Hepatic stellate cell (primary cell): ENCODE measurements at regions not wholly inside any gene's neighbourhood (a gene's known extent, or its start where the extent isn't known, plus 50 kb on each side); places are given as distances from the start of the nearest gene placed in this dataset.
"Not testable (repeated sequence)": the region's sequence is repeated elsewhere in the genome, so short reads cannot be mapped to it uniquely, and the experiment has no call there.

ENCODE experiments used
- DNase-seq: peaks from one replicate; pipeline ENCODE4 v3.0.0; 2011; ENCODE audit warnings: low spot score

DNA sequence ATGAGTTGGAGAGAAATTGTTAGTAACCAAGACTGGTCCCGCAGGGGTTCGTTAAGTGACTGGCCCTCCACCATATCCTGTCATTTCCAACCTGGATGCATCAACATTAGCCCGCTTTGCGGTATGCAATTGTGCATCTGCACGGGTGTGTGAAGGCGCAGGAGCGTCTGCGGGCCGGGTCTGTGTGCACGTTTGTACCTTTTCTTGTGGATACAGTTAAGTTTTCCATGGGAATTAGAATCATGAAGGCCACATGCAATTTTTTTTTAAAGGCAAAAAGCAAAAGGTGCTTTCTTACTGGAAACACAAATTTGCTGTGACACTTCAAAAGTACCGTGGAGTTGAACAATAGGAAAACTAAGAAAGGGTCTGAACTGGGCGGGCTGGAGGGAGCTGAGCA lies 355.4 kb upstream of the ZFHX3 start:
- no peak for DNase-seq

DNA sequence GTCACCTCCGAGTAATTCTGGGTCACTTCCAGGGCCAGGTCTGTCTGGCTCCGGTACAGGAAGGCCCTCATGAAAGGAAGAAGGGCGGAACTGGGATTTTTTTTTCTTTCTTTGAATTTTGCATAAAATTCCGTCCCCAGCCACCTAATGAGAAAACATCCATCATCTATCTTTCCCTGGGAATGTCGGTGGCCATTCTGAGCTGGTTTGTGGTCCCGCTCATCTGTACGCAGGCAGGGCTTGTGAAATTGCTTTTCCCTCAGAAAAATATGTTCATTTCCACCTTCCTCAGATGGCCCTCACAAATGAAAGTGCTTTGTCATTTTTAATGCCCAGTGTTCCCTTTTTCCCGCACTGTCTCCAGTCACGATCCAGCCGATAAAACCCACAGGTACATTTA lies 353.0 kb upstream of the ZFHX3 start:
- DNase-seq = no peak

DNA sequence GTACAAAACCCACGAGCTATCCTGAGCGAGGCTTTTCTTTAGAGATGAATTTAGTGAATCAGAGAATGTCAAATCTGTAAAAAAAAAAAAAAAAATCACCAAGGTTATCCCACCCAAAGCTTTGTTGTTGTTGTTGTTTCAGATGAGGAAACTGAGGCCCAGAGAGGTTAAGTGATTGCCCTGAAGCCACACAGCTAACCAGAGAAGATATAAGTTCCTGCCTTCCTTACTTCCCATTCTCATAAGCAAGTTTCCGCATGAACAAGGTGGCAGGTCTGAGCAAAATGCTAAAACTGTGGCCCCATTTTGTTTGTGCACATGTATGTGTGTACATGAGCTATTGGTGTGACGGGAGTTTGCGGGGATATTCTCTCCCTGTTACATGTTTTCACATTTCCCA lies 352.1 kb upstream of the ZFHX3 start:
- no peak for DNase-seq

DNA sequence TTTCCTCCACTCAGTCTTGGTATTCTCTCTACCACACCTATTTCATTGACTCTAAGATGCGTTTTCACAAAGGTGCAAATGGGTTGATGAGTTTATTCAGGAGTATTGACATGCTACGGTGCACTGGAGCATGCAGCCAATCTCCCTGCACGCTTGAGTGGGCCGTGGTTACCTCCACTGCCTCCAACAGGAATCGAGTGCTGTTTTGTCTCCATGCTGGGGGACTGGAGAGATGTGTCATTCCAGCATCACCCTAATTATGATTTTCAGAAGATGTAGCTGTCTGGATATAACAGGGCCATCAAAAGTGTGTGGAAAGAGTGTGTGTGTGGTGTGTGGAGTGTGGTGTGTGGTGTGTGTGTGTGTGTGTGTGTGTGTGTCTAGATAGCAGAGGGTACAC lies 351.6 kb upstream of the ZFHX3 start:
- DNase-seq = no peak

DNA sequence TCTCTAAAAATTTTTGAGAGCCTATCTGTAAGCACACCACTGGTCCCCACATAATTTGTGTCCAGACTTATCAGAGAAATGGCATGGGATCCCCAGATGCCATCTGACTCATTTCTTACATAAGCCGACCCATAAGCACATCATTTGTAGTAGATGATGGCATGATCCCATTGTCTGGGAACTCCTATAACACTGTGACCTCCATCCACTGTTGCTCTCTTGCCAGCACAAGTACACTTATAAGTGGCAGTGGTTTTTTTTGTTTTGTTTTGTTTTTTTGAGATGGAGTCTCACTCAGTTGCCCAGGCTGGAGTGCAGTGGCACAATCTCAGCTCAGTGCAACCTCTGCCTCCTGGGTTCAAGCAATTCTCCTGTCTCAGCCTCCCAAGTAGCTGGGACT lies 350.7 kb upstream of the ZFHX3 start:
- DNase-seq = not testable (repeated sequence)

DNA sequence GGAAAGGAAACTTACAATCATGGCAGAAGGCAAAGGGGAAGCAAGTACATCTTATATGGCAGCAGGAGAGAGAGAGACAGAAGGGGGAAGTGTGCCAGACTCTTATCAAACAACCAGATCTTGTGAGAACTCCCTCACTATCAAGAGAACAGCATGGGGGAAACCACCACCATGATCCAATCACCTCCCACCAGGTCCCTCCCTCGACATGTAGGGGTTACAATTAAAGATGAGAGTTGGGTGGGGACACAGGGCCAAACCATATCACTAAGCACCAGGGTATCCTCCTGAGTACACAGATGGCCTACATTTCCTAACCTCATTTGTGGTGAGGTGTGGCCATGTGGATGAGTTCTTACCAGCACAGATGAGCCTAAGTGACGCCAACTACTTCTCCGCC lies 348.6 kb upstream of the ZFHX3 start:
- no peak for DNase-seq

DNA sequence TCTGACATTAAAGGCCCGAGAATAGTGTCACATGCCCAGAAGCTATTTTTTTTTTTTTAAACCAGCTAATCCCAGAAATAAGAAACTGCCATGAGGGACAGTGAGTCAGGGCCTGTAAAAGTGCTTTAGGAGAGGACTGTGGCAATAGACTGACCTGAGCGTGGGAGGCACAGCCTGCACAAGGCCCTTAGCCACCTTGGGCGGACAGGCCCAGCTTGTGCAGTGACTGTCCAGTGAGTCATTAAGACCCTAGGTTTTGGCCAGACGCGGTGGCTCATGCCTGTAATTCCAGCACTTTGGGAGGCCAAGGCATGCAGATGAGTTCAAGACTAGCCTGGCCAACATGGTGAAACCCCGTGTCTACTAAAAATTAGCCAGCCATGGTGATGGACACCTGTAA lies 343.0 kb upstream of the ZFHX3 start:
- no peak for DNase-seq

DNA sequence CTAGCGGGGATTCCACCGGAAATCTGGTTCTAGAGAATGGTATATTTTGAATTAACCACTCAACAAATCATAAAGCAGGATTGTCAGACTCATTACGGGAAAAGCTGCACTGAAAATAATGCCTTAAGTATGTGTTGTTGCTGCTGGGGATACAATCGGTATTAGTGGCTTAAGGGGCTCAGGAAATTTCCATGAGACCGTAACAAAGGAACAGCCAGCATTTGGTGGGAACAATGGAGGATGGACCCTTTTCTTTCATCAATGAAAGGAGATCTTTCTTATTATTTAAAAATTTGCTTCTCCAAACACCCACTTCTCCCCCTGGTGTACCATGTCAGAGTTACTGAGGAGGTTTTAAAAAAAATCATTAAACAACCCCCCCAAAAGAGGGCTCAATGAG lies 342.6 kb upstream of the ZFHX3 start:
- no peak for DNase-seq

DNA sequence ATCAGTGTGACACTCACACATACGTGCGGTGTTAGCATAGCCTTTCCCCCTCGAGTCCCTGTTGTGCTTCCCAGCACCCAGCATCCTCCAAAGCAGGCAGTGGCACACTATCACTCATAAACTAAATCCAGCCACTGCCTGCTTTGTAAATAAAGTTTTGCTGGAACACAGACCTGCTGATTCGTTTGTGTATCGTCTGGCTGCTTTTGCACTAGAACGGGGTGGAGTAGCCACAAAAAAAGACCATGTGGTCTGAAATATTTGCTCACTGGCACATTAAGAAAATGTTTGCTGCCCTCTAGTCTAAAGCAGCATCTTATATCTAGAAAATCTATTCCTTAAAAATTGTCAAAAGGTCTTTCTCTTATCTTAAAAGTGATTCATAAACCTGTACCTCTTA lies 341.2 kb upstream of the ZFHX3 start:
- no peak for DNase-seq

DNA sequence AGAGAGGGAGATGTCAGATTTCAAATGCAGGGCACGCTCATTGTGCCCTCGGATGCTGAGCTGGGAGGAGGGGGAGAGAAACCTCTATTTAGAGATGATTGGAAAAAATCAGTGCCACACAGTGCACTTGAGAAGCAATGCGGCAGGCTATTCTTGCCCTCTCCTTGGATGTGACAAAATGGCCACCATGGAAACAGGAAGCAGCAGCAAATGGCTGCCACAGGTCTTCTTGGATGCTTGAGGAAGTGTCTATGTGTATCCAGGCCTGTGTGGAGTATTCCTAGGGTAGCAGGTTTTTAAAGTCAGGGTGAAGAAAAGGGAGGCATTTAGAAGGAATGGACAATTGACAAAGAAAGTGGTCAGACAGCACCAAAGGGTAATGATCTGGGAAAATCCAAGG lies 340.1 kb upstream of the ZFHX3 start:
- DNase-seq = no peak

DNA sequence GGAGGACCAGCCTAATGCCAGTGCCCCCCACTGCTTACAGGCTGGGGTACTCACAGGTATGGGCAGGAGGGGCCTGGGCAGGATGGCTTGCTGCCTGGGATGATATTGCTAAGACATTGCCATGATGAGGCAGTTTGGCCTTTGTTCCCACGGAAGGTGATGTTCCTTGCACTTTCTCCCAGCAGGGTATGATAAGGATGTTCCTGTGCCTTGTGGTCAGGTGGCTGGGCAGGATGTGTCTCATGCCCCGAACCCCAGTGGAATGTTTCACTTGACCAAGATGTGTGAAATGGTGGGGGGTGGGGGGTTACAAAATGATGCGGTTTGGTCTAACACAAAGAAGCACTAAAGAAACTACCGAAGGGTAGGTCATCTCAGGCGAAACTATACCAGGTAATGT lies 337.8 kb upstream of the ZFHX3 start:
- DNase-seq = no peak

DNA sequence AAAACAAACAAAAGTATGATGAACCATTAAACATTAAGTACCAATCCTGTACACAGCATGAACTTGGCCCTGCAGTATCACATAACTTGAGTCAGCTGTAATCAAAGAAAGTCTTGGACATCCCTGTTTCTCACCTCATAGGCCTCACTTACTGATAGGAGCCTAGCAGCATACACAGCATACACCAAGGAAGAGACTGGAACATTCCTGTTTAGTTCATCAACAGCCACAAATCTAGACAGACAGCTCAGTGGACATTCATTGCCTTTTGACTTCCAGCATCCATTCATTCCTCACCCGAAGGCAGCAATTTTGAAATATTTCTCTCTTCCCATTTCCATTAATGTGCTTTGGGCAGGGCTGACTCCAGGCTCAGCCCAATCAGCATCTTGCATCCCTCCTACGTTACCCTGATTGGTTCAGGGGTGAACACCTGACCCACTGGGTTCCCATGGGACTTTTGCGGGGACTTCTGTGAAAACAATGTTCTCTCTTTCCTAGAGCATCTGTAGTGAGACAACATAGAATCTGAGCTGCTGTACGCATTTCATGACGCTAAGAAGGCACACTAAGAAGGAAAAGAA lies 336.7 kb upstream of the ZFHX3 start:
- DNase-seq = no peak

DNA sequence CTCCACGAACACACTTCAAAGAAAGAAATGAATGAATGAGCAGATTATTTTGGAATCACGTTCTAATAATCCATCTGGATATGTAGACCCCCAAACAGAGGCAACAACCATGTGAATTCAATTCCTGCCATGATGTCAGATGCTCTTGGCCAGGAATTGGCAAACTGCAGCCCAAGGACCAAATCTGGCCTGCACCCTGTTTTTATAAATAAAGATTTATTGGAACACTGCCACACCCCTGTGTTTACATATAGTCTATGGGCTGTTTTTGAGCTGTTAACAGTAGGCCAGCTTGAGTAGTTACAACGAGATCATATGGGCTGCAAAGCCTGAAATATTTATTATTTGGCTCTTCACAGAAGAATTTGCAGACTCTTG lies 336.0 kb upstream of the ZFHX3 start:
- no peak for DNase-seq

DNA sequence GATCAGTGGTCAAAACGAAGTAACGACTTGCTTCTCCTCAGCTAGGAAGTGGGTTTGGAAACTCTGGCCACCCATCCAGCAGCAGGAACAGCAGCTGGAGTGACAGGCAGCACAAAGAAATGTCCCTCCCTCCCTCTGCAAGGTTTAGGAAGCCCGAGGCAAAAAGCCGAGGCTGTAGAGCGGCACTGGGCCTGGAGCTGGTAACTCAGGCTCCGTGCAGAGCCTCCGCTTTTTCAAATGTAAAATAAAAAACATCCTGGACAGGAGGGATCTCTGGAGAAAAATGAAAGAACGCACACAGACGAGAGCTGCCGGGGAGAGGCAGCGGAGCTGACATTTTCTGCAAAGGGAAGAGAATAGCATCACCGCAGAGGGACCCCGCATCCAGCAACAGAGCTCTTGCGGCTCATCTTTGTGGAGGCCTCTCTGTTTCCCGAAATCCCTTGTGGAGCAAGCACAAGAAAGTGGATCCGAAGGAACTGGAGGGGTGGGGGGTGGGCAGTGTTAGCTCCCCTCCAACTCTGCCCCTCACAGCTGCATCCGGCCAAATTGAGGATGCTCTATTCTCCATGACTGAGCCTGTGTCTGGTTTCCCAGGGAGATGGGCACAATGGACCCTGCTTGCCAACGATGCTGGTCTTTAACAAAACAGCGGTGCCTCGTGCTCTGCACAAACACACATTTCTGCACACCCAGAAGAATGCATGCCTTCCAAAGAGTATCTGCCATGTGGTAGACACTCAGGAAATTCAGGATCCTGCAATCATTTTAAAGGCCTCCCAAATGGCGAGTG lies 335.5 kb upstream of the ZFHX3 start:
- DNase-seq = no peak

DNA sequence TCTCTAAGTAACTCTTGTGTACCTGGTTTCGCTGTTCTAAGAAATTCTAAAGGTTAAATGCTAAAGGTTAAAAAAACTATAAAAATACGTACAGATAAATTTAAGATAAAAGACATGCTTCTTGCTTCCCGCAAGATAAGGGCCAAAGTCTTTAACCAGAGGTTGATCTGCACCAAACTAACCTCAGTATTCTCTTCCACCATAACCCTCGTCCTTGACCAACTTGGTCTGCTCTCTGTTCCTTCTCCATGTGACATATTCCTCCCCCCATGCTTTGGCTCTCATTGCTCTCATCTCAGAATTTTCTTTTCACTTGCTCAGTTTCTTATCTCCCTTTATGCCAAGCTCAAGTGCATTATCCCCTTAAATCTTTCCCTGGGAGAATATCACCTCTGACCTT lies 330.5 kb upstream of the ZFHX3 start:
- DNase-seq = no peak

DNA sequence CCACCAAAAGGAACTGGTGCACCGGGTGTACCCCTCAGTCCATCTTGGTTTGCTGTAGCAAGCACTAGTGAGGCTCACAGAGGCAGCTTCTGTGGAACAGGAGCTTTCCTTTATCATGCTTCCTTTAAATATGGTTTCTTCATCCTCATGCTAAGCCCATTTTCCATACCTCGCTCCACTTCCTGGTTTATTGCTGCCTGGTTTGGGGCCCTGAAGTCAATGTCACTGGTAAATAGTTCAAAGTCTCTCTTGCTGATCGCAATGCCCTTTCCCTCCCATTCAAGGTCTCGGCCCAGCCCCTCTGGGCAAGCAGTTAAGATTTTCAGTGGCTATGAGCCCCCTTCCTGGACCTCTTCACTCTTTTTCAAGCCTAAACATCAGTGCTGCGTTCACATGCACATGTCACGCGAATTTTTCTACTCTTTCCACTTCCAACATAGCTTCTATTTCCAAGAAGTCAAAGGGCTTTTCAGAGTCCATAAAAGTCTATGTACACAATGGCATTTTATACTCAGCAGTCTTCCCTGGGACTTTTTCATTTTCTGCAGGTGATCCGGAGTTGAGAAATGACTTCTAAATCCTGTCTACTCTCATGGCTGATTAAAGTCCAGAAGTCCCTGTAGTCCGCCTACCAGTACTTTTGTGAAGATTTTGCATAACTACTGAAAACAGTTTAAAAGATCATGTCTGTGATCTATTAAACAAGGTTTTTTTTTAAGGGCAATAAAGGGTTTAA lies 323.8 kb upstream of the ZFHX3 start:
- DNase-seq = no peak

DNA sequence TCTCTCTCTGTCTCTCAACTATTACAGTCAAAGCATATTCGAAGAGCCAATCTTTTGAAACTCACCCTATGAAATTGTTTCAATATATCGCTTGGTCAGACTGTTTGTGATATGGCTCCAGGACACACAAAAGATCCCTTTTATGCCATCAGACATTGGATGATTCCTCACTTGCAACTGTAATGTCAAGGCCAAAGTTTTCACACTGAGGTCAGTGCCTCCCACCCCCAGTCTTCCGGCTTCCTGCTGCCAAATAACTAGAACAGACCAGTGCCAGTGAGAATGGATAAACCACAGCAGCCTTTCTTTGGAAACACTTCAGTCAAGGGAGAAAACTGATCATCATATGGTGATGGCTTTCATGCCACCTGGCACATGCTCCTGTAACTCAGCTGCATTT lies 321.9 kb upstream of the ZFHX3 start:
- DNase-seq = no peak

DNA sequence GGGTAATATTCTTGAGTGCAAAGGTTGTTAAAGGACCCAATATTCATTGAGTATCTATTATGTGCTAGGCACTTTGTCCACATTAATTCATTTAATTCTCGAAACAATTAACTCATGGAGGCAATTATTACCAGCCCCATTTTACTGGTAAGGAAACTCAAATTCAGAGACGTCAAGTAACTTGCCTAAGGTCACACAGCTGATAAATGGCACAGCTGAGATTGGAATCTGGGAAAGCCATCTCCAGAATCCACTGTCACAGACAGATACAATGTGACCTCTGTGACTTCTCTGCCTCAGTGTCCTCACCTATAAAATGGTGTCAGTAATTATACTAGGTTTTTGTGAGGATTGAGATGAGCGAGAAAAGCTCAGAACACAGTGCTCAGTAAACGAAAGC lies 320.8 kb upstream of the ZFHX3 start:
- DNase-seq = no peak

DNA sequence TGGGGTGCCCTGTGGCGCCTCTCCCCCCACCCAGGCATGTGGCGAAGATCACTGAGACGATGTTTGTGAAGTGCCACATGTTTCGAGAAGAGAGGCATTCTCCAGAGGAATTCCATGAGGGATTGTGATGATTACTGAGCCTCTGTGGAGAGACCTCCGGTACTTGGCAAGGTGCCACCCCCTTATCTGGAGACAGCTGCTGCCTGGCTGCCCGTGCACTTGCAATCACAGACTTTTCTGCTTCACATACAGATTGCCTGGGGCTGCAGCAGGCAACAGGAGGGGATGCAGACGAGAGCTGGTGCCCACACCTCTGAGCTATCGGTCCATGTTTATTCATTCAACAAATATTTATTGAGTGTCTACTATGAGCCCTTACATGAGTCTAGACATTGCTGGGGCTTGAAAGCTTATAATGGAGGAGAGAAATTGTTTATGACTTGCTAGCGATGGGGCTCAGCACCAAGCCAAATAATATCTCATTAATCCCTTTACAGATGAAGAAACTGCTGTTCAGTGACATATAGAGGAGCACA lies 317.2 kb upstream of the ZFHX3 start:
- DNase-seq = no peak

DNA sequence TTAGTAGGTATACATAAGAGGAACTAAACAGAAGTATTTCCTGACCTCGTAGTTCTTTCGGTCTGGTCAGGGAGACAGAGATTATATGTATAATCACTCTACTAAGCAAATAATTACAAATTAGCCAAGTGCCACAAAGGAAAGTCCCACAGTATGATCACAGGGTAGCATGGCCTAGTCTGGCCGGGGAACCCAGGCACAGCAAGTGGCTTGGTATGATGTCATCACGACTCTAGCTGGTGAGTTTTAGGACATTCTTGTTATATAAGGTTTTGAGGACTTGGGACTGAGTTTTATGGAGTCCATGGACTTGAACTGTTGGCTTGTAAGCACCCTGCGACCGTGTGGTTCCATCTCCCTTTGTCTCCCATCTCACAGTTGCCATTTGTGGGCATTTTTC lies 316.5 kb upstream of the ZFHX3 start:
- DNase-seq = no peak

DNA sequence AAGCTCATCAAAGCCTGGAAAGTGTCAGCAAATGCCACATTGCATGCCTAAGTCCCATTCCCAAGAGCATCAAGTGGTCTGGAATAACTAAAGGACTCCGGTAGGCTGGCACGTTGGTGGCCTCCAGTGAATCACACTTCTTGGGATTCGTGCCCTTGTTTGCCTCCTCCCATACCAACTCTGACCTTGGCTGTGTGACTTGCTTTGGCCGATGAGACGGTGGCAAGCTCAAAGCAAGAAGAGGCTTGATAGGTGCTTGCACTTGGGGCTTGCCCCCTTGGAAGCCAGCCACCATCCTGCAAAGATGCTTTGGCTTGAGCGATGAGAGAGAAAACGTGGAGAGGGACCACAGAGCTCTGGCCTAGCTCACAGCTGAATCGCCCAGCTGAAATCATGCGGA lies 313.1 kb upstream of the ZFHX3 start:
- no peak for DNase-seq

DNA sequence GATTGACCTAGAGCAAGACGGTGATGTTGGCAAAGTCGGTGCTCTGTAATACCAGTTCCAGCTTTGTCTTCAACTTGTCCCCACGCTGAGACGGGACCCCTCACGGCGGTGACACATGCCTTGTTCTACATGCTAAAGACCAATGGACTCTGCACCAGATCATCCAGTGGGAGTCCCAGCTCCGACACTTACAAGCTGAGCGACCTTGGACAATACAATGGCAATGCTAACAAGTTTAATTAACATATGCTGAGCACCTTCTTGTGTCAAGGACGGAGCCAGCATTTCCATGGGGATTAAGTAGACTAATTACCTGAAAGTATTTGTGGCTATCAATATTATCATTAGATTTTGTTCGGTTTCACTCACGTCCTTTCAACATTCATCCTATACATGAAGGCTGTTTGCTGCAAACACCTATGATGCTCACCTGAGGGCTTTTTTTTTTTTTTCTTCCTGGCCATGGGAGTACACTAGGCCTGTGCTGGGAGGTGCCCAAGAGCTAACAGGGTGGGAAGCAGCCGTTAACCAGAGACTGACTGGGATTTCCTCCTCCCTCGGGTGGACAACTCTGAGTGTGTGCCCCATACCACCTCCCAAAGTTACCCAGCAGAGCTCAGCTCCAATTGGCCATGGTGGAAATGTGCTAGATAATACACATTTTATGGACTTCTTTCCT lies 308.6 kb upstream of the ZFHX3 start:
- DNase-seq = no peak

DNA sequence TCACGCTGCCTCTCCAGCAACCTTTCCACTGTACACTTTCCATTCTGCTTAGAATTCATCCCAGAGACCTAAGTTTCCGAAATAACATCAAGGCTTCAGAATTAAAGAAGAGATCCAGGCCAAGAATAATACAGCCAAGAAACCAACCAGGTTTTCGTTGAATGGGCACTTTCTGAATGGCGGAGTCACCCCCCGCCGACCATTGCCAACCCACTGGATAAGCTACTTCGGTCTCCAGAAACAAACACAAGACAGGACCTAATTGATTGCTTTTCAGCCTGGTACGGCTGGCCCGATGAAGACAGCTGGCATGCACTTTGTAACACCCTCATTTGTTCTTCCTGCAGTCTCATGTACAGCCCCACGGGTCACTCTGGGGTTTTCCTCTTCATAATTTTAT lies 308.1 kb upstream of the ZFHX3 start:
- DNase-seq = no peak
